HCT116 (cell line): ENCODE measurements at regions not wholly inside any gene's neighbourhood (a gene's known extent, or its start where the extent isn't known, plus 50 kb on each side); places are given as distances from the start of the nearest gene placed in this dataset.

ENCODE experiments used
- ATAC-seq: fragments of 200-7000 bp; cut with Tn5 transposase; 2 replicates; pipeline ENCODE4 v1.9.1; 2020; ENCODE audit warnings: mild to moderate bottlenecking, moderate library complexity
- BruUV-seq: library from RNA; stranded (reverse); fragments of 400-500 nt; replicated peaks from 2 replicates; lab custom pipeline; 2021; lab: Mats Ljungman, UMichigan
- CTCF ChIA-PET: fragments of 300-600 bp; sonication (Branson Sonifier 250); formaldehyde crosslinking; loops from one replicate; lab custom pipeline; 2021; ENCODE audit warnings: antibody characterized with exemption; lab: Charles Lee
- POLR2A ChIA-PET: fragments of 300-600, 350-600 bp; sonication (Branson Sonifier 250); formaldehyde crosslinking; loops from one replicate; lab custom pipeline; 2021; ENCODE audit warnings: antibody characterized with exemption; lab: Charles Lee
- RAD21 ChIA-PET, 2 experiments: fragments of 300-600 bp; sonication (Branson Sonifier 250); formaldehyde crosslinking; loops; one replicate each; lab custom pipeline; 2023; ENCODE audit warnings: low total read pairs in 2 of 2; ENCODE audit not compliant: uncharacterized antibody in 2 of 2, unreplicated experiment in 2 of 2, low non-redundant PET in 1 of 2; lab: Charles Lee
- DNase-seq: peaks from one replicate; pipeline ENCODE4 v3.0.0-alpha.2; 2010; ENCODE audit warnings: low read depth, low spot score
- H2AFZ ChIP-seq: fragments of 200-600 bp; shearing (Covaris generic), sonication (generic); 2 replicates; pipeline ENCODE4 v1.6.1; 2017; ENCODE audit warnings: low read depth, mixed run types, mixed read lengths, antibody characterized with exemption, low read length; ENCODE audit not compliant: poor library complexity, severe bottlenecking
- H3K27ac ChIP-seq: 2 replicates; pipeline ENCODE4 v1.5.1; 2012; ENCODE audit warnings: low read depth, low read length
- H3K27me3 ChIP-seq: fragments of 200-600 bp; sonication (generic); 2 replicates; pipeline ENCODE4 v1.6.1; 2016; ENCODE audit warnings: mixed run types, low read length, mixed read lengths; ENCODE audit not compliant: insufficient read depth
- H3K36me3 ChIP-seq, 2 experiments: fragments of 200-500 bp in 1 of 2; fragments of 200-600 bp in 1 of 2; sonication (Bioruptor generic) in 1 of 2; sonication (generic) in 1 of 2; 2 replicates each; pipeline versions ENCODE4 v1.5.1 to v1.6.1; 2014 to 2016; ENCODE audit warnings: low read length in 2 of 2, inconsistent platforms in 1 of 2, mixed read lengths in 1 of 2, mixed run types in 1 of 2; ENCODE audit not compliant: insufficient read depth in 2 of 2, control insufficient read depth in 1 of 2
- H3K4me1 ChIP-seq, 2 experiments: fragments of 200-600 bp in 1 of 2; sonication (generic) in 1 of 2; 2 replicates each; pipeline versions ENCODE4 v1.5.1 to v1.6.1; 2012 to 2017; ENCODE audit warnings: low read length in 2 of 2, inconsistent platforms in 1 of 2, mild to moderate bottlenecking in 1 of 2, mixed read lengths in 1 of 2, mixed run types in 1 of 2, moderate library complexity in 1 of 2; ENCODE audit not compliant: insufficient read depth in 2 of 2, control insufficient read depth in 1 of 2
- H3K4me2 ChIP-seq: fragments of 200-600 bp; sonication (generic); 2 replicates; pipeline ENCODE4 v1.6.1; 2017; ENCODE audit warnings: mixed run types, low read length, mixed read lengths
- H3K4me3 ChIP-seq, 2 experiments: fragments of 200-600 bp in 1 of 2; sonication (generic) in 1 of 2; replicated peaks in 1 of 2; 2 replicates each; pipeline ENCODE4 v1.5.1; 2011 to 2016; ENCODE audit warnings: low read length in 2 of 2, control low read depth in 1 of 2, low read depth in 1 of 2, mild to moderate bottlenecking in 1 of 2, mixed read lengths in 1 of 2, mixed run types in 1 of 2
- H3K79me2 ChIP-seq: fragments of 200-600 bp; sonication (generic); 2 replicates; pipeline ENCODE4 v1.6.1; 2017; ENCODE audit warnings: mild to moderate bottlenecking, mixed run types, low read length, moderate library complexity, mixed read lengths; ENCODE audit not compliant: insufficient read depth
- H3K9ac ChIP-seq: fragments of 200-600 bp; sonication (generic); 2 replicates; pipeline ENCODE4 v1.6.1; 2016; ENCODE audit warnings: low read length, mixed read lengths
- H3K9me2 ChIP-seq: fragments of 200-600 bp; sonication (generic), shearing (Covaris generic); 2 replicates; pipeline ENCODE4 v1.6.1; 2017; ENCODE audit warnings: mixed run types, mild to moderate bottlenecking, moderate library complexity; ENCODE audit not compliant: insufficient read depth
- H3K9me3 ChIP-seq, 2 experiments: fragments of 200-500 bp in 1 of 2; fragments of 200-600 bp in 1 of 2; sonication (Bioruptor generic) in 1 of 2; sonication (generic) in 1 of 2; 2 replicates each; pipeline ENCODE4 v1.6.1; 2014 to 2017; ENCODE audit warnings: low read length in 2 of 2, mixed read lengths in 2 of 2, inconsistent platforms in 1 of 2, low read depth in 1 of 2, mild to moderate bottlenecking in 1 of 2, mixed run types in 1 of 2, moderate library complexity in 1 of 2; ENCODE audit not compliant: control insufficient read depth in 1 of 2, insufficient read depth in 1 of 2
- H4K20me1 ChIP-seq: fragments of 200-600 bp; sonication (generic), shearing (Covaris generic); 2 replicates; pipeline ENCODE4 v1.6.1; 2017; ENCODE audit warnings: mixed run types, mild to moderate bottlenecking, moderate library complexity; ENCODE audit not compliant: insufficient read depth
- CBX3 ChIP-seq: IDR thresholded peaks from 2 replicates; pipeline ENCODE4 v1.6.1; 2012; ENCODE audit warnings: low read depth
- CEBPB ChIP-seq: IDR thresholded peaks from 2 replicates; pipeline ENCODE4 v1.6.1; 2012; ENCODE audit warnings: low read depth
- ELF1 ChIP-seq: IDR thresholded peaks from 2 replicates; pipeline ENCODE4 v1.6.1; 2012; ENCODE audit warnings: low read depth, borderline replicate concordance
- EZH2 ChIP-seq: fragments of 200-600 bp; sonication (generic); IDR thresholded peaks from 2 replicates; pipeline ENCODE4 v1.6.1; 2017; ENCODE audit warnings: antibody characterized with exemption, mixed run types
- EZH2phosphoT487 ChIP-seq: fragments of 200-600 bp; IDR thresholded peaks from 2 replicates; pipeline ENCODE4 v1.6.1; 2018; ENCODE audit warnings: antibody characterized with exemption, borderline replicate concordance
- FOSL1 ChIP-seq: IDR thresholded peaks from 2 replicates; pipeline ENCODE4 v1.6.1; 2012; ENCODE audit warnings: low read depth
- POLR2A ChIP-seq: IDR thresholded peaks from 2 replicates; pipeline ENCODE4 v1.7.0; 2011; ENCODE audit warnings: borderline replicate concordance; ENCODE audit not compliant: insufficient read depth, insufficient read length; ENCODE audit errors: extremely low read depth
- SIN3A ChIP-seq: IDR thresholded peaks from 2 replicates; pipeline ENCODE4 v1.6.1; 2012; ENCODE audit warnings: low read depth
- SP1 ChIP-seq: IDR thresholded peaks from 2 replicates; pipeline ENCODE4 v1.6.1; 2012; ENCODE audit warnings: low read depth
- TCF7L2 ChIP-seq: IDR thresholded peaks from 2 replicates; pipeline ENCODE4 v1.7.0; 2011; ENCODE audit warnings: borderline replicate concordance, inconsistent platforms; ENCODE audit not compliant: insufficient read depth, insufficient read length; ENCODE audit errors: extremely low read depth
- intact Hi-C: fragments of 100-400 bp; cut with micrococcal nuclease; formaldehyde crosslinking; loops from 2 replicates; pipeline ENCODE4 v1.10.0; 2022
- TF ChIP-seq, protein P1 (sequence below): IDR thresholded peaks from 2 replicates; pipeline ENCODE4 v1.6.1; 2012

GRCh38 chr2:37583867-37584266 lies 87.6 kb downstream of the CDC42EP3 start:
- no TSS peak for BruUV-seq
- no peaks in the 10 kb centered on the region for H3K27me3 ChIP-seq
- H3K4me1 ChIP-seq = peaks cover 45 to 57% of the 10 kb centered on the region in 2 experiments
- H2AFZ ChIP-seq = no peak overlapping the region
- no peaks in the 10 kb centered on the region for H3K9me2 ChIP-seq
- H3K79me2 ChIP-seq = no peaks in the 10 kb centered on the region
- H3K4me2 ChIP-seq = peak overlapping the region; percentile 47
- intact Hi-C loops = no loop called here
- no peak overlapping the region for H3K27ac ChIP-seq
- RAD21 ChIA-PET = no interaction called here
- ATAC-seq (no peak), DNase-seq (no peak)
- H3K36me3 ChIP-seq = no peaks in the 10 kb centered on the region
- H3K9ac ChIP-seq = no peak overlapping the region
- H4K20me1 ChIP-seq = no peaks in the 10 kb centered on the region
- peaks cover 0 to 5% of the 10 kb centered on the region in 2 experiments; a peak in 1 of 4 replicates for H3K9me3 ChIP-seq
- no peak overlapping the region for H3K4me3 ChIP-seq
- TF ChIP-seq TCF7L2 = no peak
- no peak for TF ChIP-seq CEBPB
- no peak for TF ChIP-seq EZH2phosphoT487
- TF ChIP-seq ELF1 = no peak
- TF ChIP-seq CBX3 = no peak
- no peak for TF ChIP-seq SP1
- peak; percentile 19; the same call in 1 of the 2 replicates for TF ChIP-seq FOSL1
- TF ChIP-seq, all 23 proteins: peak for 1
- ChIA-PET POLR2A (interaction anchor here (0.7 kb wide), 1 partner anchor 14 kb away, joined by 3 read pairs; no protein-coding TSS in a partner anchor), CTCF (no interaction called here)

DNA sequence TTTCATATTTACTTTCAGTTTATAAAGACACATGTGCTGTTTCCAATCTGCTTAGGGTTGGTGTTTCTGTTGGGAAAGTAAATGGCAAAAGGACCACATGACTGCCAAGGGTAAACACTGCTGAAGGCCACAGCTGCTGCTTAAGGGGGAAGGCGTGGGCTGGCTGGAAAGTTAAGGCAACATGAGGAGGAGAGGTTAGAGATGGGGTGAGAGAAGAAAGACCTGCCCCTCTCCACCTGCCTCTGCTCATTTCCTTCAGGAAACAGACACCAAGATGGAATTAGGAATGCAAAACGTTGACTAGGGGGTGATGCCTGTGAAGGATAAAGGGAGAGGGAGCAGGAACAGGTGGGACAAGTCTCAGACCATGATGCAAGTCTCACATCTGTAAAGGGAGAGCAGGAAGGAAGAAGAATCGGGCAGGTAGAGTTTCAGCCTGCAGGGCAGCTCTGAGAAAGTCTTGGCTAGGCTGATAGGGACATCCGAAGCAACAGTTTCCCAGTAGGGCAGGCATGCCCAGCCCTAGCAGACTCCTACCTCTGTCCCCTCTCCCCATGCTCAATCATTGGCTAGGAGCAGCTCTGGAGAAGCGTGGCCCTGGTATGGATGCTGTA lies 86.0 kb downstream of the CDC42EP3 start:
- Histone ChIP-seq H3K9me3 (no peaks in the 10 kb centered on the region), H3K4me3 (no peak overlapping the region), H3K27ac (peak overlapping the region; percentile 84), H3K36me3 (no peaks in the 10 kb centered on the region), H2AFZ (peak overlapping the region; percentile 76), H3K4me1 (peaks cover 57 to 72% of the 10 kb centered on the region in 2 experiments), H3K9ac (0 out of 2 replicates have a peak overlapping the region, but pooled peaks have one; percentile 6), H3K27me3 (no peaks in the 10 kb centered on the region), H3K79me2 (no peaks in the 10 kb centered on the region), H4K20me1 (no peaks in the 10 kb centered on the region), H3K4me2 (peak overlapping the region; percentile 79), H3K9me2 (no peaks in the 10 kb centered on the region)
- ChIA-PET POLR2A (interaction anchor here (4.1 kb wide), 1 partner anchor 23 kb away, joined by 19 read pairs; no protein-coding TSS in a partner anchor), RAD21 (no interaction called here), CTCF (no interaction called here)
- DNase-seq = no peak
- TF ChIP-seq EZH2 = no peak
- TF ChIP-seq, protein P1, sequence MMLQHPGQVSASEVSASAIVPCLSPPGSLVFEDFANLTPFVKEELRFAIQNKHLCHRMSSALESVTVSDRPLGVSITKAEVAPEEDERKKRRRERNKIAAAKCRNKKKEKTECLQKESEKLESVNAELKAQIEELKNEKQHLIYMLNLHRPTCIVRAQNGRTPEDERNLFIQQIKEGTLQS = no peak
- TF ChIP-seq SIN3A = no peak
- no peak for TF ChIP-seq POLR2A
- no peak for TF ChIP-seq EZH2phosphoT487
- ATAC-seq = peak; percentile 10
- intact Hi-C loops = no loop called here
- BruUV-seq = no TSS peak
